ENCODE measurements at regions not wholly inside any gene's neighbourhood (a gene's known extent, or its start where the extent isn't known, plus 50 kb on each side); places are given as distances from the start of the nearest gene placed in this dataset.
"Not testable (repeated sequence)": the region's sequence is repeated elsewhere in the genome, so short reads cannot be mapped to it uniquely, and the experiment has no call there.

- DNase-seq = no peak
These were observed 558.2 kb upstream of the LINC00305 start for GRCh38 chr18:64707052-64707451.

DNA sequence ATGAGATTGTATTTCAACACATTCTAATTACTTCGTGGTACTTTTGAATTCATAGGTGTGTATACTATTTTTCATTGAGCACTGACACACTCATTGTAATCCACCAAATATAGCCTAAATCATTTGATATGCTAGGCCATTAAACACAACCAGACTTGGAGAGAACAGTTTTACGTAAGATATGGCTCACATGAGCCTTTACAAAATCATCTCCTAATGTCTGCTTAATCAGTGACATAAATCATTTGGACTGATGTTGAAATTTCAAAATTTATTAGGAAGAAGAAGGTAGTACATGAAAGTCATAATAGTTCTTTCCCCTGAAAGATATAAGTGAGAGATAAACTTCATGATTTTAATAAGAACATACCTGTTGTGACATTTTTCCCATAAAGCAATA lies 550.2 kb upstream of the LINC00305 start:
- no peak for DNase-seq

- DNase-seq = peak; percentile 4
These were observed 547.1 kb upstream of the LINC00305 start for GRCh38 chr18:64695851-64696553.

DNA sequence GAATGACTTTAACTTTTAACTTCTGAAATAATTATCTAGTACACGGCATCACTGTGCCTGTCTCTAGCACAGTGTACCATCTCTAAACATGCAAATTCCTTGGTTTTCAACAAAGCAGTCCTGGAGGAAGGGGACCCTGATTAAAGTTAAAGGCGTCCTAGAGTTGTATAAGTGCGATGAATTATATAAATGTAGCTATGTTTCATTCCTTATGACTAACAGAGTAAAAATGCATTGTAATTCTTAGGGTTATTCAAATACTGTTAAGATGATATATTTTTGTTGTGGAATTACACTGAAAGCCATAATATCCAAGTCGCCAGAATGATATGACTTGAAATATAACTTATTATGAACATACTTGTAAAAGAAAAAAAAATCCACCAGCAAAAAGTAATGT lies 544.9 kb upstream of the LINC00305 start:
- no peak for DNase-seq

- DNase-seq = no peak
These were observed 543.9 kb upstream of the LINC00305 start for GRCh38 chr18:64692826-64693225.

DNA sequence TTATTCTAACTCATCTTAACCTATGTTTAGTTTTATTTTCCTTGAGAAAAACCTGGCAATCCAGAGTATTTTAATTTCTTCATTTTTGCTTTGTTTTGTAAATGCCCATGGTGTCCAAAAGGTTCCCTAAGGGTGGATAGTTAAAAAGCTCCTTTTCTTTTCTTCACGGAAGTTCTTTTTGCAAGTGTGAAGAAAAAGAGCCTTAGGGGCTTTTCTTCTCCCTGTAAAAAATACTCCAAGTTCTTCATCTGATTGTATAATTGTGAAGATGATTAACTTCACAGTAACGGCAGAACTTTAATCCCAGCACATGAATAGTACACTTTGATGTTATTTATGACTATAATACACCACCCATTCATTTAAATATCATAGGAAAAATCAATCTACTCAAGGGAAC lies 530.2 kb upstream of the LINC00305 start:
- DNase-seq = no peak

GRCh38 chr18:64678048-64678447 lies 529.2 kb upstream of the LINC00305 start:
- DNase-seq = no peak

DNA sequence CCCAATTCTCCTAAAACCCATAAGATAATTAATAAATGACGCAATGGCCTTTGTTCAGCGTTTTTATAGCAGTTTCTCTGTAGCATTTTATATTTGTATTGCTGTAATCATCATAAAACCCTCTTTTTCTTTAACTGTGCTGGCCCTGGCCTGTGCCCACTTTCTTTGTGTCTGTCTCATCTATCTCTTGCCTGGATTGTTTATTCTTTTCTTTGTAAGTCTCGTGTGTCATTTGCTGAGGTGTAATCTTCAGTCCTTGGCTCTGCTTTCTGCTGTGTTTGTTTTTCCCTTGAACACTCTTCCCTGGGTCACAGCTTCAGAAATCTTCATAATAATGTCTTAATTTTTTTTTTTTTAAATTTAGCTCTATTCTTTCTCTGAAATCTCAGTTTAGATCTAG lies 525.8 kb upstream of the LINC00305 start:
- DNase-seq = no peak

GRCh38 chr18:64671293-64671692 lies 522.4 kb upstream of the LINC00305 start:
- DNase-seq = not testable (repeated sequence)

GRCh38 chr18:64668461-64668962 lies 519.6 kb upstream of the LINC00305 start:
- DNase-seq = no peak

- DNase-seq = no peak
These were observed 514.2 kb upstream of the LINC00305 start for GRCh38 chr18:64663086-64663485.

- no peak for DNase-seq
These were observed 510.3 kb upstream of the LINC00305 start for GRCh38 chr18:64659196-64659595.

DNA sequence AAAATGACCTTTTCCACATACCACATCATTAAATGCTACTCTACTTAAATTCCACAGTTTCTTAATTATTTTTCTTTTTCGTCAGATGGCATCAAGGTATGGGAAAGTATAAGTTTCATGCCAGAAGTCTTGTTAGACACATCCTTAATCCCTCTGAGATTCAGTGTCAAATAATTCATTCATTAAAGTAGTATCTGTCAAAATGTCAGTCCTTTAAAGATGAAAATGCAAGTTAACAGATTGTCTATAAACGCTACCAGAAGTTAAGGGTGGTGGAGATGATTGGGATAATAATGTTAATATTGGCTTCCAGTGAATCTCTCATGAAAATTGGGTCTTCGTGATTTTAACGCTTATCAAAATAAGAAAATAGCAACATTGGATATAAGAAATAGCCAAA lies 504.2 kb upstream of the LINC00305 start:
- DNase-seq = no peak

GRCh38 chr18:64650068-64650467 lies 501.2 kb upstream of the LINC00305 start:
- no peak for DNase-seq

DNA sequence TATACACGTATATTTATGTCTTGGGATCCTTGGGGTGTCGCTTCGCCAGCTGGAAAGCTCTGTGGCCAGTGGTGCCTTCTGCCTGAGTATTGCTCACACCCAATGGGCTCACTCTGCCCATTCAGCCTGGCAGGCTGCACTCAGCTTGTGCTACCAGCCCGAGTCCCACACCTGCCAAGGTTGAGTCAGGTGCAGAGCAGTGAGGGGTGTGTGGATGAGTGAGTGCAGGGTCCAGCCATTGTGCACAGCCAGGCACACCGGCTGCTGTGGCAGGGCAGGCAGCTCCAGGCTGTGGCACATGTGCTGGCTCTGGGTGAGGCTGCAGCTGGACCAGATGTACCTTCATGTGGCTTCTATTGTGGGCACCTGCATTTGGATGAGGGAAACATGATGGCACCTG lies 496.9 kb upstream of the LINC00305 start:
- DNase-seq = no peak

- DNase-seq = no peak
These were observed 490.6 kb upstream of the LINC00305 start for GRCh38 chr18:64639536-64639935.

DNA sequence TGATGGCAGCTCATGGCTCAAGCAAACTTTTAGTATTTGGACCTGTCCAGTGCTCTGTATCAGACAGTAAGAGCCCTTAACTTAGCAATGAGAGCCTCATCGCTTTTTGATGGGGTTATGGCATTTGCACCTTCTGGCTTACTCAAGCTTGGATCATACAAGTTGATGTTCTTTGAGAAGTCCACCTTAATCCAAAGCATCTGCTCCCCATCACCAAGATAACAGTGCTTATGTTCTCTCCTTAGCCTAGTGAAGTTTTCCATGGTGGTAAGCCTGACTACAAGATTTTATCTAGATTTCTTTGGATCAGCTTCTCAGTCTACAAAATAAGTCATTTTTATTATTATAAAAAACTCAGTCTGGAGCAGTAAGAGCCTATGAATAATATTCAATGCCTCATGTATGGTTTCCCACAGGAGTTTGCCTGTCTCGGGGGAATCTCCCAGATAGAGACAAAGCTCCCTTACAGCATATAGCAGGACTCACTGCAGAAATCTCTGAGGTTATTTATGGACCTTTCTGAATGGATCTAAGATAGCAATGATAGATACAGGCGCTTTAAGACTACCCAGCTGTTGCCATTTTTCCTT lies 472.2 kb upstream of the LINC00305 start:
- DNase-seq = no peak

- DNase-seq = no peak
These were observed 469.5 kb upstream of the LINC00305 start for GRCh38 chr18:64618390-64618789.

GRCh38 chr18:64615021-64615420 lies 466.1 kb upstream of the LINC00305 start:
- DNase-seq = no peak

DNA sequence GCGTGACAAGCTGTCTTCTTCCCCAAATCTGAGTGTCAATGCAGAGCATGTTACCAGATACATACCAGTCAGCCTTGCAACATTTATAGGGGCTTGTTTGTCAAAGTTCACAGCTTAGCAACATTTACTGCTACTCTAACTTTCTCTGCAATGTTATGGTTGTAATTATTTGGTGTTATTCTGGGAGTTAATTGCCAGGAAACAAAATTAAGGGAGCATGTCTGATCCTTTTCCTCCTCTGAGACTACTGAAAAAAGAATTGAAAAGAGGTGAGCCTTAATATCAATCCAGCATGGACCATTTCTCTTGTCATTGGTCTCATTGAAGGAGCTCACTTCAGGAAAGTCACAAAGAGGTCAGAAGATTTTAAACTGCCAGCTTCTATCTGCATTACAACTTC lies 465.6 kb upstream of the LINC00305 start:
- no peak for DNase-seq

GRCh38 chr18:64592246-64592645 lies 443.4 kb upstream of the LINC00305 start:
- no peak for DNase-seq

- DNase-seq = no peak
These were observed 440.1 kb upstream of the LINC00305 start for GRCh38 chr18:64589000-64589399.

- no peak for DNase-seq
These were observed 417.6 kb upstream of the LINC00305 start for GRCh38 chr18:64566456-64566855.

GRCh38 chr18:64562651-64563050 lies 413.8 kb upstream of the LINC00305 start:
- no peak for DNase-seq

DNA sequence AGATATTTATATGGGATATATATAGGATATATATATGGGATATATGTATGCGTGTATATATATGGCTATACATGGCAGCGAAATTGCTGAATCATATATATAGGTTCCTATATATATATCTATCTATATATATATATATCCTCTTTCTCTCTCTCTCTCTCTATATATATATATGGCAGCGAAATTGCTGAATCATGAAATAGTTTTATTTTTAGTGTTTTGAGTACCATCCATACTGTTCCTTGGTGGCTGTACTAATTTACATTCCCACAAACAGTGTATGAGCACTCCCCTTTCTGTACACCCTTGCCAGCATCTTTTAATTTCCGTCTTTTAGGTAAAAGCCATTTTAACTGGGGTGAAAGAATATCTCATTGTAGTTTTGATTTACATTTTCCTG lies 397.6 kb upstream of the LINC00305 start:
- no peak for DNase-seq

All from SIG-M5 (cell line).